Transverse colon (tissue), 4 donors: ENCODE measurements at regions not wholly inside any gene's neighbourhood (a gene's known extent, or its start where the extent isn't known, plus 50 kb on each side); places are given as distances from the start of the nearest gene placed in this dataset.
"Not testable (repeated sequence)": the region's sequence is repeated elsewhere in the genome, so short reads cannot be mapped to it uniquely, and the experiment has no call there.

Experiments used
- DNase-seq: peaks from one replicate; pipeline ENCODE4 v3.0.0-alpha.2; 2019
- H3K27ac ChIP-seq, 4 donors: fragments of 200-600 bp; sonication (generic); 2 replicates each; pipeline ENCODE4 v1.5.1; 2016 to 2018; ENCODE audit warnings: inconsistent platforms in 4 of 4
- H3K27me3 ChIP-seq: fragments of 200-600 bp; sonication (generic); 2 replicates; pipeline ENCODE4 v1.5.1; 2017; ENCODE audit warnings: inconsistent platforms
- H3K36me3 ChIP-seq, 4 donors: fragments of 200-600 bp; sonication (generic); 2 replicates each; pipeline ENCODE4 v1.5.1; 2017 to 2019; ENCODE audit warnings: inconsistent platforms in 4 of 4
- H3K4me1 ChIP-seq, 4 donors: fragments of 200-600 bp; sonication (generic); 2 replicates each; pipeline ENCODE4 v1.5.1; 2017 to 2020; ENCODE audit warnings: inconsistent platforms in 4 of 4
- H3K4me3 ChIP-seq, 4 donors: fragments of 200-600 bp; sonication (generic); 1 replicate in 1 of 4; 2 replicates in 3 of 4; pipeline versions ENCODE4 v1.5.1 to v1.6.1; 2017 to 2019; ENCODE audit warnings: inconsistent platforms in 4 of 4
- H3K9me3 ChIP-seq, 2 donors: fragments of 200-600 bp; sonication (generic); 2 replicates each; pipeline ENCODE4 v1.5.1; 2017 to 2019; ENCODE audit warnings: inconsistent platforms in 2 of 2
- CTCF ChIP-seq, 5 experiments: fragments of 200-600 bp in 3 of 5; fragments of 450-650 bp in 2 of 5; sonication (generic) in 3 of 5; IDR thresholded peaks; 1 replicate in 2 of 5; 2 replicates in 3 of 5; pipeline ENCODE4 v1.5.1; 2016 to 2017; ENCODE audit warnings: antibody characterized with exemption in 5 of 5, inconsistent platforms in 3 of 5, mild to moderate bottlenecking in 2 of 5, moderate library complexity in 1 of 5
- EP300 ChIP-seq: sonication (generic); formaldehyde crosslinking; IDR thresholded peaks from one replicate; pipeline ENCODE4 v1.6.1; 2017; ENCODE audit warnings: antibody characterized with exemption, low read depth
- POLR2A ChIP-seq: fragments of 450-650 bp; IDR thresholded peaks from one replicate; pipeline ENCODE4 v1.6.1; 2016; ENCODE audit warnings: antibody characterized with exemption, mild to moderate bottlenecking, moderate library complexity
- POLR2AphosphoS5 ChIP-seq, 3 donors: sonication (generic); formaldehyde crosslinking; IDR thresholded peaks; one replicate each; pipeline ENCODE4 v1.6.1; 2016; ENCODE audit warnings: antibody characterized with exemption in 3 of 3
- WGBS, 2 donors: methylation state at CpG; one replicate each; pipeline ENCODE4 v1.1.5; 2018; ENCODE audit warnings: low coverage in 1 of 2; 5-methylcytosine and 5-hydroxymethylcytosine counted together
- in situ Hi-C, 4 donors: fragments of 200-750 bp; cut with MboI; loops; one replicate each; pipeline versions ENCODE4 v1.15.0 to v1.15.1; 2017; ENCODE audit warnings: low sequenced_read_pairs in 3 of 4, low pct_ligation_motif_present in 1 of 4, low pct_unique_long_range_greater_than_20kb in 1 of 4
- intact Hi-C: fragments of 100-400 bp; cut with DNase I; formaldehyde crosslinking; loops from one replicate; pipeline ENCODE4 v1.15.1; 2023; ENCODE audit warnings: low total_unique reads

DNA sequence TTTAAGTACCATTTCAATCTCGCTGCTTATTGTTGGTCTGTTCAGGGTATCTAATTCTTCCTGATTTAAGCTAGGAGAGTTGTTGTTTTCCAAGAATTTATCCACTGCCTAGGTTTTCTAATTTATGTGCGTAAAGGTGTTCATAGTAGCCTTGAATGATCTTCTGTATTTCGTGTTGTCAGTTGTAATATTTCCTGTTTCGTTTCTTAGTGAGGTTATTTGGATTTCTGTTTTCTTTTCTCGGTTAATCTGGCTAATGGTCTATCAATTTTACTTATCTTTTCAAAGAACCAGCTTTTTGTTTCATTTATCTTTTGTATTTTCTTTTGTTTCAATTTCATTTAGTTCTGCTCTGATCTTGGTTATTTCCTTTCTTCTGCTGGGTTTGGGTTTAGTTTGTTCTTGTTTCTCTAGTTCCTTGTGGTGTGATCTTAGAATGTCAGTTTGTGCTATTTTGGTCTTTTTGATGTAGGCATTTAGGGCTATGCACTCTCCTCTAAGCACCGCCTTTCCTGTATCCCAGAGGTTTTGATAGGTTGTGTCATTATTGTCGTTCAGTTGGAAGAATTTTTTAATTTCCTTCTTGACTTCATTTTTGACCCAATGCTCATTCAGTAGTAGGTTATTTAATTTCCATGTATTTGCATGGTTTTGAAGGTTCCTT lies 92.5 kb upstream of the CSRP2 start:
- H3K27me3 ChIP-seq, intact Hi-C loops, H3K36me3 ChIP-seq, H3K4me3 ChIP-seq, in situ Hi-C loops, H3K4me1 ChIP-seq, H3K27ac ChIP-seq, DNase-seq, H3K9me3 ChIP-seq: not testable (repeated sequence)
- 70 to 84% methylated on average over 7 of the region's 7 CpGs for WGBS, 2 donors

- no peak for DNase-seq
- H3K27ac ChIP-seq: no peak overlapping the region
- in situ Hi-C loops (no loop called here), intact Hi-C loops (no loop called here)
- TF ChIP-seq EP300 (no peak), POLR2A (no peak), CTCF (IDR thresholded peaks at IDR 0.05) (no peak), POLR2AphosphoS5 (IDR thresholded peaks at IDR 0.05) (no peak)
- H3K4me3 ChIP-seq: no peak overlapping the region
- H3K4me1 ChIP-seq: no peaks in the 10 kb centered on the region
- H3K27me3 ChIP-seq: no peaks in the 10 kb centered on the region
- no peaks in the 10 kb centered on the region for H3K36me3 ChIP-seq
- WGBS, 2 donors: 74 to 75% methylated on average over 7 to 9 of the region's 9 CpGs
- H3K9me3 ChIP-seq: no peaks in the 10 kb centered on the region
Measured at GRCh38 chr12:76967181-76967885, 88.5 kb upstream of the CSRP2 start.

GRCh38 chr12:76964784-76965571 lies 86.2 kb upstream of the CSRP2 start:
- in situ Hi-C loops: no loop called here
- intact Hi-C loops: no loop called here
- no peak overlapping the region for H3K4me3 ChIP-seq
- H3K27ac ChIP-seq: no peak overlapping the region
- H3K4me1 ChIP-seq: no peaks in the 10 kb centered on the region
- WGBS, 2 donors: 68 to 75% methylated on average over 6 of the region's 6 CpGs
- H3K9me3 ChIP-seq: no peaks in the 10 kb centered on the region
- DNase-seq: no peak
- no peak for TF ChIP-seq EP300
- TF ChIP-seq CTCF (IDR thresholded peaks at IDR 0.05): no peak
- no peak for TF ChIP-seq POLR2AphosphoS5 (IDR thresholded peaks at IDR 0.05)
- TF ChIP-seq POLR2A: no peak
- no peaks in the 10 kb centered on the region for H3K36me3 ChIP-seq
- no peaks in the 10 kb centered on the region for H3K27me3 ChIP-seq

- H3K4me3 ChIP-seq: no peak overlapping the region
- WGBS, 2 donors: 72 to 91% methylated on average over 3 of the region's 3 CpGs
- in situ Hi-C loops: no loop called here
- H3K27ac ChIP-seq: no peak overlapping the region
- H3K27me3 ChIP-seq: no peaks in the 10 kb centered on the region
- no peak for DNase-seq
- no peak for TF ChIP-seq CTCF (IDR thresholded peaks at IDR 0.05)
- no peak for TF ChIP-seq EP300
- TF ChIP-seq POLR2A: no peak
- TF ChIP-seq POLR2AphosphoS5 (IDR thresholded peaks at IDR 0.05): no peak
- H3K4me1 ChIP-seq: no peaks in the 10 kb centered on the region
- H3K36me3 ChIP-seq: no peaks in the 10 kb centered on the region
- no peaks in the 10 kb centered on the region for H3K9me3 ChIP-seq
- intact Hi-C loops: no loop called here
Measured at GRCh38 chr12:76962099-76962498, 83.3 kb upstream of the CSRP2 start.
